ENCODE measurements at regions not wholly inside any gene's neighbourhood (a gene's known extent, or its start where the extent isn't known, plus 50 kb on each side); places are given as distances from the start of the nearest gene placed in this dataset.

DNA sequence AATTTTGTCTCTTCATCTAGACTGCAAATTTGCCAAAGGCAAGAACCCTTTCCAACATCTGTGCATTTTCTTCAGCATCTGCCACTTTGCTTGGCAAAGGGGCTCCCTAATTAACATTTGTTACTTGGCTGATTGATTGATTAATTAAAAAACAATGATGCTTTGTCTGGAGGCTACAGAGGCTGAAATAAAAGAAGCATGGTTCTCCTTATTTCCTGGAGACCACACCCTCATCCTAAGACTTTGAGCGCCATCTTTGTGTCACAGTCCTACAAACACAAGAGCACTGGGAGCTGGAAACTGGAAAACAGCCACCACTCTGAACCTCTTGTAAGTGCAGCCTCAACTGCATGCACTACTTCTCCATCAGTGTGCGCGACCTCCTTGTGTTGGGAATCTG is 189.2 kb downstream of the C7orf25 start:
- TF ChIP-seq U2AF2 (optimal IDR thresholded peaks at IDR 0.05; ENCODE audit: low read depth, low read length) = no peak
- TF ChIP-seq ETV1 (tag; conservative IDR thresholded peaks at IDR 0.05; ENCODE audit: low read depth) = no peak
- TF ChIP-seq PCBP1 (IDR thresholded peaks at IDR 0.05; ENCODE audit: low read depth, low read length, poor library complexity, severe bottlenecking) = no peak
- no peak for TF ChIP-seq RFX5 (IDR thresholded peaks at IDR 0.05; ENCODE audit: low read depth, low read length)

Data from K562 (cell line).